ENCODE measurements at regions not wholly inside any gene's neighbourhood (a gene's known extent, or its start where the extent isn't known, plus 50 kb on each side); places are given as distances from the start of the nearest gene placed in this dataset.
"Not testable (repeated sequence)": the region's sequence is repeated elsewhere in the genome, so short reads cannot be mapped to it uniquely, and the experiment has no call there.

DNA sequence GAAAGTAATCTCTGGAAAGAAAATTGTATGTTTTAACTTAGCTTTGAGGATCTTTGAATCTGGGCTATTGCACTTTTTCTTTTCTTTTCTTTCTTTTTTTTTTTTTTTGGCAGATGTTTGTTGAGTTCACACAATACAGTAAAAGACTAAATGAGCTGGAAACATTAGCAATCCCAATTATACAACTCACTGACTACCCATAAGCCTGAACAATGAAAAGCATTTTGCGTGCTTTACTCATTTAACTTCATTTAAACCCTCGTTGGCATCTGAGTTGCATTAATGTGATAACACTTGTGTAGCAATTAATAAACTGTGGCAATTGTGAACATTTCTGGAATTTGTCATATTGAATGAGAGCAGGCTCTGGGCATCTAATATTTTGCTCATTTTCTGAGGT lies 269.4 kb upstream of the RBMS3 start:
- DNase-seq (ENCODE audit: low read depth in 4 of 4, low spot score in 2 of 4) = no peak

GRCh38 chr3:29011966-29012365 lies 268.9 kb upstream of the RBMS3 start:
- DNase-seq (ENCODE audit: low read depth in 4 of 4, low spot score in 2 of 4) = no peak

- no peak for DNase-seq (ENCODE audit: low read depth in 4 of 4, low spot score in 2 of 4)
Observed at GRCh38 chr3:29022976-29023375, 257.9 kb upstream of the RBMS3 start.

DNA sequence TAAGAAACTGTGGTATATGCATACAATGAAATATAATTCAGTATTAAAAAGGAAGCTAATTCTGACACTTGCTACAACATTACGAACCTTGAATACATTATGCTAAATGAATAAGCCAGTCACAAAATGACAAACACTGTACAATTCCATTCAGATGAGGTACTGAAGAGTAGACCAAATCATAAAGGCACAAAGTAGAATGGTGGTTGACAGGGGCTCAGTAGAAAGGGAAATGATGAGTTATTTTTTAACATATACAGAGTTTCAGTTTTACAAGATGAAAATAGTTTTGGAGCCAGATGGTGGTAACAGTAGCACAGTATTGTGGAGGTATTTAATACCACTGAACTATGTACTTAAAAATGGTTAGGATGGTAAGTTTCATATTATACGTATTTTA lies 254.6 kb upstream of the RBMS3 start:
- no peak for DNase-seq (ENCODE audit: low read depth in 4 of 4, low spot score in 2 of 4)

DNA sequence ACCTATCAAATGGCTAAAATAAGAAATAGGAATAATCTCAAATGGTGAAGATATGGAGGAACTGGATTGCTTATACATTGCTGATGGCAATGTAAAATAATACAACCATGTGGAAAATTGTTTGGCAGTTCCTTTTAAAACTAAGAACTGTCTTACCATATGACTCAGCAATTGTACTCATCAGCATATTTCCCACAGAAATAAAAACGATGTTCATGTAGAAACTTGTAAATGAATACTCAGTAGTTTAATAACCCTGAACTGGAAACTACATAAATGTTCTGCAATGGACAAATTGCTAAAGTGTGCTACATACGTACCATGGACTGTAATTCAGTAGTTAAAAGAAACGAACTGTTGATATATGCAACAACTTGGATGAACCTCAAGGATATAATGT lies 253.9 kb upstream of the RBMS3 start:
- DNase-seq (ENCODE audit: low read depth in 4 of 4, low spot score in 2 of 4) = no peak

DNA sequence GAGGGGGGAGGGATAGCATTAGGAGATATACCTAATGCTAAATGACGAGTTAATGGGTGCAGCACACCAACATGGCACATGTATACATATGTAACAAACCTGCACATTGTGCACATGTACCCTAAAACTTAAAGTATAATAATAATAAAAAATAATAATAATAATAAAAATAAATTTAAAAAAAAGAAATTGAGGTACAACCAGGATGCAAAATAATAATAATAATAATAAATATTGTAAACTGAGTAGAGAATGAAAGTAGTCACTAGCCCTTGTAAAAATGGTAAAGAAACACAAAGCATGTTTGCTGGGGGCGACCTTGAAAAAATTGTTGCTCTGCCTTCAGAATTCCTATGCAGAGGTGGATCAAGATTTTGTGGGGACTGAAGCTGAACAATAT lies 249.7 kb upstream of the RBMS3 start:
- DNase-seq (ENCODE audit: low read depth in 4 of 4, low spot score in 2 of 4) = not testable (repeated sequence)

- no peak for DNase-seq (ENCODE audit: low read depth in 4 of 4, low spot score in 2 of 4)
Observed at GRCh38 chr3:29033511-29033910, 247.4 kb upstream of the RBMS3 start.

- no peak for DNase-seq (ENCODE audit: low read depth in 4 of 4, low spot score in 2 of 4)
Observed at GRCh38 chr3:29050155-29050554, 230.7 kb upstream of the RBMS3 start.

- no peak for DNase-seq (ENCODE audit: low read depth in 4 of 4, low spot score in 2 of 4)
Observed at GRCh38 chr3:29057326-29057725, 223.5 kb upstream of the RBMS3 start.

- no peak for DNase-seq (ENCODE audit: low read depth in 4 of 4, low spot score in 2 of 4)
Observed at GRCh38 chr3:29064085-29064484, 216.8 kb upstream of the RBMS3 start.

GRCh38 chr3:29065211-29065785 lies 215.6 kb upstream of the RBMS3 start:
- peak; percentile 52 to 77 (median 62) for DNase-seq (ENCODE audit: low read depth in 4 of 4, low spot score in 2 of 4)

GRCh38 chr3:29067007-29067406 lies 213.9 kb upstream of the RBMS3 start:
- DNase-seq (ENCODE audit: low read depth in 4 of 4, low spot score in 2 of 4) = no peak

DNA sequence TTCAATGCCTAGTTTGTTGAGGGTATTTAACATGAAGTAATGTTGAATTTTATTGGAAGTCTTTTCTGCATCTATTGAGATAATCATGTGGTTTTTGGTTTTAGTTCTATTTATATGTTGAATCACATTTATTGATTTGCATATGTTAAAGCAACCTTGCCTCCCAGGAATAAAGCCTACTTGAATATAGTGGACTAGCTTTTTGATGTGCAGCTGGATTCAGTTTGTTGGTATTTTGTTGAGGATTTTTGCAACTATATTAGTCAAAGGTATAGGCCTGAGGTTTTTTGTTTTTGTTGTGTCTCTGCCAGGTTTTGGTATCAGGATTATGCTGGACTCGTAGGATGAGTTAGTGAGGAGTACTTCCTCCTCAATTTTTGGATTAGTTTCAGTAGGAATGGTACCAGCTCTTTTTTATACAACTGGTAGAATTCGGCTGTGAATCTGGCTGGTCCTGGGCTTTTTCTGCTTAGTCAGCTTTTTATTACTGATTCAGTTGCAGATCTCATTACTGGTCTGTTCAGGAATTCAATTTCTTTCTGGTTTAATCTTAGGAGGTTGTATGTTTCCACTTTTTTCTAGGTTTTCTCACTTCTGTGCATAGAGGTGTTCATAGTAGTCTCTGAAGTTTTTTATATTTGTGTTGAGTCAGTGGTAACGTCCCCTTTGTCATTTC lies 209.8 kb upstream of the RBMS3 start:
- no peak for DNase-seq (ENCODE audit: low read depth in 4 of 4, low spot score in 2 of 4)

- DNase-seq (ENCODE audit: low read depth in 4 of 4, low spot score in 2 of 4) = no peak
Observed at GRCh38 chr3:29072611-29073010, 208.3 kb upstream of the RBMS3 start.

GRCh38 chr3:29077356-29077755 lies 203.5 kb upstream of the RBMS3 start:
- DNase-seq (ENCODE audit: low read depth in 4 of 4, low spot score in 2 of 4) = no peak

GRCh38 chr3:29079358-29079757 lies 201.5 kb upstream of the RBMS3 start:
- DNase-seq (ENCODE audit: low read depth in 4 of 4, low spot score in 2 of 4) = no peak

DNA sequence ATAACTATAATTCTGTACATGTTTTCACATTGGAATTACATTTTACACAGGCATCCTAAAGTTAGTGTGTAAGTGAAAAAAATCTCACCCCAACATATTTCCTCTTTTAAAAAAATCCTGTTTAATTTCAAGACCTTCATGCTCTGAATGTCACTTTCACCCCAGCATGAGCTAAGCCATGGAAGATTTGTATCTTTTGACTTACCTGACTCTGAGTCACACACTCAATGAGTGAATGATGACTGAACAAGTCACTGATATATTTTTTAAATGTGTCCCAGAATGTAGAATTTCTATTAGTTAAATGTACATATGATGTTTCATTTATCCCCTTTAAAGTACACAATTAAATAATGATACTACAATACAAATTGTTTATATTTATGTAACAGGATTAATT lies 199.9 kb upstream of the RBMS3 start:
- no peak for DNase-seq (ENCODE audit: low read depth in 4 of 4, low spot score in 2 of 4)

DNA sequence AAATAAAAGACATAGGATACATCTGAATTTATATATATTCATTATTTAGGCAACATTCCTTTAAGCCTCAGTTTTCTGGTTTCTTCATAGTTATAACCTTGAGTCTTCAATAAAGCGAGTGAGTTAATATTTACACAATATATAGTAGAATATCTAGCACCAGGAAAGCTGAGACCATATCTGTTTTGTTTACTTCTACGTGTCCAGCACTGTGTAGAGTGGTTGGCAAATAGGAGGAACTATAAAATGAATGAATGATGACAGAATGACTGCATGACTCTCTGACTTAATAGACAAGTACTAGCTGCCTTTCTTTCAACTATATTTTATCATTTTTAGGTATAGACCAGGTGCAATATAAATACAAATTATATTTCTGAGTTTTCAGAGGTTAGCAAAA lies 197.8 kb upstream of the RBMS3 start:
- DNase-seq (ENCODE audit: low read depth in 4 of 4, low spot score in 2 of 4) = no peak

- DNase-seq (ENCODE audit: low read depth in 4 of 4, low spot score in 2 of 4) = no peak
Observed at GRCh38 chr3:29083676-29084075, 197.2 kb upstream of the RBMS3 start.

GRCh38 chr3:29088579-29088978 lies 192.3 kb upstream of the RBMS3 start:
- no peak for DNase-seq (ENCODE audit: low read depth in 4 of 4, low spot score in 2 of 4)

DNA sequence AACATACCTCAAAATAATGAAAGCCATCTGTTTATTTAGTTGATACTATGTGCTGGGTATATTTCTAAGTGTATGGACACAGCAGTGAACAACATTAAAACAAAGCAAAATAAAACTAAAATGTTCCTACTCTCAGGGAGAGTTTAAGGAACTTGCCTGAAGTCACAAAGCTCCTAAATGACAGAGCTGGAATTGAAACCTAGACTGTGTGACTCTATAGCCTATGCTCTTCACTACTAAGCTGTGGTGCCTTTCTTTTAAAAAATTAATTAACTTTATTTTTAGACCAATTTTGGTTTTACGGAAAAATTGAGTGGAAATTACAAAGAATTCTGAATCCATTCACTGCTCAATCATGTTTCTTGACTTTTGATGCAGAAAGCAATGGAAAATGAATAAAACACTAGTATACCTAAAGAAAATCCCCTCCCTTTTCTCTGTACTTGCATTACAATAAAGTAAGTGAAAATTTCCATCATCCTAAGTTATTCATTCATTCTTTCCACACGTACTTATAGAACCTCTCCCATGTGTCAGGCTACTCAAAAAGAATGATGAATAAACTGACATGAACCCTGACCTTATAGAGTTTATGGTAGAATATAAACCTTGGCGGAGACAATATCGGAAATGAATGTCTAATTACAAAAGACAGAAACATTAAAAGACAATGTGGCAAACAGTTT lies 189.8 kb upstream of the RBMS3 start:
- no peak for DNase-seq (ENCODE audit: low read depth in 4 of 4, low spot score in 2 of 4)

- no peak for DNase-seq (ENCODE audit: low read depth in 4 of 4, low spot score in 2 of 4)
Observed at GRCh38 chr3:29091599-29092189, 189.2 kb upstream of the RBMS3 start.
